COLO829 (cell line): ENCODE measurements at regions not wholly inside any gene's neighbourhood (a gene's known extent, or its start where the extent isn't known, plus 50 kb on each side); places are given as distances from the start of the nearest gene placed in this dataset.
A peak's percentile ranks its signal among the peaks of the same experiment; 100 is the strongest.

Experiments used
- DNase-seq: peaks from one replicate; pipeline ENCODE4 v3.0.0; 2012; ENCODE audit warnings: low spot score

- DNase-seq: no peak
Observed at GRCh38 chr5:72619251-72619650, 112.0 kb upstream of the ZNF366 start.

GRCh38 chr5:72618708-72619107, 111.5 kb upstream of the ZNF366 start:
- no peak for DNase-seq

- DNase-seq: no peak
Observed at GRCh38 chr5:72615061-72615460, 107.9 kb upstream of the ZNF366 start.

GRCh38 chr5:72613515-72613914, 106.3 kb upstream of the ZNF366 start:
- no peak for DNase-seq

- no peak for DNase-seq
Observed at GRCh38 chr5:72612810-72613209, 105.6 kb upstream of the ZNF366 start.

- DNase-seq: peak; percentile 45
Observed at GRCh38 chr5:72611118-72611730, 104.0 kb upstream of the ZNF366 start.

- DNase-seq: no peak
Observed at GRCh38 chr5:72608926-72609325, 101.7 kb upstream of the ZNF366 start.

- no peak for DNase-seq
Observed at GRCh38 chr5:72608297-72608696, 101.1 kb upstream of the ZNF366 start.

GRCh38 chr5:72607381-72607780, 100.2 kb upstream of the ZNF366 start:
- no peak for DNase-seq

- no peak for DNase-seq
Observed at GRCh38 chr5:72606525-72606924, 99.3 kb upstream of the ZNF366 start.

- no peak for DNase-seq
Observed at GRCh38 chr5:72605632-72606031, 98.4 kb upstream of the ZNF366 start.

GRCh38 chr5:72604798-72605154, 97.6 kb upstream of the ZNF366 start:
- DNase-seq: no peak

- no peak for DNase-seq
Observed at GRCh38 chr5:72604111-72604797, 97.0 kb upstream of the ZNF366 start.

GRCh38 chr5:72602696-72603685, 95.8 kb upstream of the ZNF366 start:
- DNase-seq: no peak

- DNase-seq: no peak
Observed at GRCh38 chr5:72601861-72602260, 94.7 kb upstream of the ZNF366 start.

GRCh38 chr5:72600391-72600981, 93.3 kb upstream of the ZNF366 start:
- no peak for DNase-seq

GRCh38 chr5:72599519-72600370, 92.5 kb upstream of the ZNF366 start:
- no peak for DNase-seq

GRCh38 chr5:72599065-72599433, 91.8 kb upstream of the ZNF366 start:
- DNase-seq: no peak

GRCh38 chr5:72598401-72599064, 91.3 kb upstream of the ZNF366 start:
- DNase-seq: no peak

GRCh38 chr5:72597456-72597948, 90.3 kb upstream of the ZNF366 start:
- no peak for DNase-seq

- no peak for DNase-seq
Observed at GRCh38 chr5:72596956-72597355, 89.7 kb upstream of the ZNF366 start.
